NCI-H2227 treated with DMSO at 0.1 percent for 48 hours (cell line): ENCODE measurements at regions not wholly inside any gene's neighbourhood (a gene's known extent, or its start where the extent isn't known, plus 50 kb on each side); places are given as distances from the start of the nearest gene placed in this dataset.
"Not testable (repeated sequence)": the region's sequence is repeated elsewhere in the genome, so short reads cannot be mapped to it uniquely, and the experiment has no call there.

Experiments used
- DNase-seq: peaks from one replicate; lab custom pipeline; 2025; lab: John Stamatoyannopoulos, UW

- DNase-seq: no peak
Measured at GRCh38 chr6:37580176-37580955, 80.7 kb upstream of the CCDC167 start.

- no peak for DNase-seq
Measured at GRCh38 chr6:37579444-37580067, 79.9 kb upstream of the CCDC167 start.

GRCh38 chr6:37578104-37578503 lies 78.4 kb upstream of the CCDC167 start:
- DNase-seq: no peak

- peak; percentile 16 for DNase-seq
Measured at GRCh38 chr6:37576336-37576737, 76.6 kb upstream of the CCDC167 start.

GRCh38 chr6:37575221-37575620 lies 75.5 kb upstream of the CCDC167 start:
- DNase-seq: no peak

- DNase-seq: no peak
Measured at GRCh38 chr6:37572334-37572733, 72.6 kb upstream of the CCDC167 start.

- DNase-seq: no peak
Measured at GRCh38 chr6:37570482-37571133, 70.9 kb upstream of the CCDC167 start.

GRCh38 chr6:37569743-37570481 lies 70.2 kb upstream of the CCDC167 start:
- no peak for DNase-seq

GRCh38 chr6:37569317-37569716 lies 69.6 kb upstream of the CCDC167 start:
- DNase-seq: no peak

GRCh38 chr6:37566950-37567349 lies 67.3 kb upstream of the CCDC167 start:
- no peak for DNase-seq

- peak; percentile 90 for DNase-seq
Measured at GRCh38 chr6:37566111-37566949, 66.6 kb upstream of the CCDC167 start.

GRCh38 chr6:37565267-37566110 lies 65.8 kb upstream of the CCDC167 start:
- DNase-seq: peak; percentile 90

GRCh38 chr6:37562926-37563288 lies 63.2 kb upstream of the CCDC167 start:
- not testable (repeated sequence) for DNase-seq

GRCh38 chr6:37561361-37561760 lies 61.7 kb upstream of the CCDC167 start:
- DNase-seq: no peak

GRCh38 chr6:37560737-37561103 lies 61.0 kb upstream of the CCDC167 start:
- DNase-seq: no peak

GRCh38 chr6:37559501-37559900 lies 59.8 kb upstream of the CCDC167 start:
- DNase-seq: no peak

GRCh38 chr6:37559050-37559449 lies 59.4 kb upstream of the CCDC167 start:
- DNase-seq: no peak

GRCh38 chr6:37558646-37559045 lies 59.0 kb upstream of the CCDC167 start:
- DNase-seq: no peak

GRCh38 chr6:37558168-37558567 lies 58.5 kb upstream of the CCDC167 start:
- DNase-seq: no peak

- no peak for DNase-seq
Measured at GRCh38 chr6:37557645-37558114, 58.0 kb upstream of the CCDC167 start.
